HG03439 (cell line): ENCODE measurements at regions not wholly inside any gene's neighbourhood (a gene's known extent, or its start where the extent isn't known, plus 50 kb on each side); places are given as distances from the start of the nearest gene placed in this dataset.
"Not testable (repeated sequence)": the region's sequence is repeated elsewhere in the genome, so short reads cannot be mapped to it uniquely, and the experiment has no call there.

Experiments used
- ATAC-seq: cut with Tn5 transposase; IDR thresholded peaks from one replicate; pipeline ENCODE4 v1.9.1; 2021; ENCODE audit warnings: mild to moderate bottlenecking, moderate library complexity; ENCODE audit not compliant: unreplicated experiment

GRCh38 chr3:195999176-195999575 lies 82.7 kb downstream of the TFRC start:
- ATAC-seq: not testable (repeated sequence)

GRCh38 chr3:195996314-195996713 lies 85.6 kb downstream of the TFRC start:
- not testable (repeated sequence) for ATAC-seq

GRCh38 chr3:195994343-195994742 lies 86.0 kb upstream of the TNK2 start:
- not testable (repeated sequence) for ATAC-seq

GRCh38 chr3:195993671-195994070 lies 85.3 kb upstream of the TNK2 start:
- ATAC-seq: not testable (repeated sequence)

GRCh38 chr3:195992956-195993595 lies 84.7 kb upstream of the TNK2 start:
- not testable (repeated sequence) for ATAC-seq

GRCh38 chr3:195991986-195992385 lies 83.6 kb upstream of the TNK2 start:
- not testable (repeated sequence) for ATAC-seq

- not testable (repeated sequence) for ATAC-seq
Observed at GRCh38 chr3:195991243-195991642, 82.9 kb upstream of the TNK2 start.

- not testable (repeated sequence) for ATAC-seq
Observed at GRCh38 chr3:195990841-195991174, 82.5 kb upstream of the TNK2 start.

- ATAC-seq: peak; percentile 89
Observed at GRCh38 chr3:195989921-195990840, 81.8 kb upstream of the TNK2 start.

GRCh38 chr3:195989197-195989920 lies 81.0 kb upstream of the TNK2 start:
- peak; percentile 45 for ATAC-seq

GRCh38 chr3:195988764-195989163 lies 80.4 kb upstream of the TNK2 start:
- ATAC-seq: not testable (repeated sequence)

- not testable (repeated sequence) for ATAC-seq
Observed at GRCh38 chr3:195987001-195987400, 78.7 kb upstream of the TNK2 start.

GRCh38 chr3:195986576-195986975 lies 78.2 kb upstream of the TNK2 start:
- ATAC-seq: not testable (repeated sequence)

GRCh38 chr3:195985348-195985920 lies 77.1 kb upstream of the TNK2 start:
- ATAC-seq: not testable (repeated sequence)

GRCh38 chr3:195984392-195985030 lies 76.2 kb upstream of the TNK2 start:
- not testable (repeated sequence) for ATAC-seq

- not testable (repeated sequence) for ATAC-seq
Observed at GRCh38 chr3:195983880-195984279, 75.5 kb upstream of the TNK2 start.

- ATAC-seq: not testable (repeated sequence)
Observed at GRCh38 chr3:195982754-195983153, 74.4 kb upstream of the TNK2 start.

- ATAC-seq: not testable (repeated sequence)
Observed at GRCh38 chr3:195981778-195982177, 73.4 kb upstream of the TNK2 start.

- not testable (repeated sequence) for ATAC-seq
Observed at GRCh38 chr3:195979877-195980276, 71.5 kb upstream of the TNK2 start.

GRCh38 chr3:195978585-195978984 lies 70.2 kb upstream of the TNK2 start:
- ATAC-seq: not testable (repeated sequence)
